ENCODE measurements at regions not wholly inside any gene's neighbourhood (a gene's known extent, or its start where the extent isn't known, plus 50 kb on each side); places are given as distances from the start of the nearest gene placed in this dataset.

GRCh38 chr20:21570285-21570992 lies 56.6 kb upstream of the NKX2-2 start:
- Histone ChIP-seq H3K4me3 (ENCODE audit: insufficient read depth, low read depth, low read length) (no peak overlapping the region), H3K4me2 (ENCODE audit: low read length) (no peak overlapping the region), H3K36me3 (ENCODE audit: insufficient read depth, low read length) (no peaks in the 10 kb centered on the region), H3K9me3 (ENCODE audit: insufficient read depth, low read depth, low read length) (no peaks in the 10 kb centered on the region), H3K27ac (ENCODE audit: low read depth, low read length) (no peak overlapping the region), H3K9ac (ENCODE audit: low read length) (no peak overlapping the region), H4K20me1 (ENCODE audit: insufficient read depth, low read length) (no peaks in the 10 kb centered on the region), H2AFZ (ENCODE audit: low read depth, low read length) (no peak overlapping the region), H3K4me1 (ENCODE audit: insufficient read depth, low read length) (no peaks in the 10 kb centered on the region), H3K27me3 (ENCODE audit: insufficient read depth, low read length) (no peaks in the 10 kb centered on the region), H3K79me2 (ENCODE audit: insufficient read depth, low read length) (no peaks in the 10 kb centered on the region)
- peaks cover 3% of the 10 kb centered on the region for H3K9me3 Mint-ChIP-seq (ENCODE audit: unreplicated experiment)
- no peaks in the 10 kb centered on the region for H3K4me1 Mint-ChIP-seq (ENCODE audit: low read depth, unreplicated experiment)
- DNase-seq (ENCODE audit: low read depth): no peak
- TF ChIP-seq CTCF (IDR thresholded peaks at IDR 0.05; ENCODE audit: insufficient read depth, low read depth, low read length): no peak
- TF ChIP-seq EZH2 (IDR thresholded peaks at IDR 0.05; ENCODE audit: insufficient read depth, low read length): no peak
- H3K36me3 Mint-ChIP-seq (ENCODE audit: low read depth, unreplicated experiment): no peaks in the 10 kb centered on the region
- H3K27me3 Mint-ChIP-seq (ENCODE audit: low read depth, unreplicated experiment): peaks cover 26% of the 10 kb centered on the region
- H3K27ac Mint-ChIP-seq (ENCODE audit: unreplicated experiment): no peak overlapping the region
- no peak for FAIRE-seq
- no peak overlapping the region for H3K4me3 Mint-ChIP-seq (ENCODE audit: unreplicated experiment)

GRCh38 chr20:21569586-21569985 lies 55.7 kb upstream of the NKX2-2 start:
- Histone ChIP-seq H3K27ac (ENCODE audit: low read depth, low read length) (no peak overlapping the region), H4K20me1 (ENCODE audit: insufficient read depth, low read length) (no peaks in the 10 kb centered on the region), H3K9me3 (ENCODE audit: insufficient read depth, low read depth, low read length) (no peaks in the 10 kb centered on the region), H3K4me2 (ENCODE audit: low read length) (no peak overlapping the region), H2AFZ (ENCODE audit: low read depth, low read length) (no peak overlapping the region), H3K4me3 (ENCODE audit: insufficient read depth, low read depth, low read length) (no peak overlapping the region), H3K4me1 (ENCODE audit: insufficient read depth, low read length) (no peaks in the 10 kb centered on the region), H3K9ac (ENCODE audit: low read length) (no peak overlapping the region), H3K36me3 (ENCODE audit: insufficient read depth, low read length) (no peaks in the 10 kb centered on the region), H3K79me2 (ENCODE audit: insufficient read depth, low read length) (no peaks in the 10 kb centered on the region), H3K27me3 (ENCODE audit: insufficient read depth, low read length) (no peaks in the 10 kb centered on the region)
- H3K36me3 Mint-ChIP-seq (ENCODE audit: low read depth, unreplicated experiment): no peaks in the 10 kb centered on the region
- TF ChIP-seq EZH2 (IDR thresholded peaks at IDR 0.05; ENCODE audit: insufficient read depth, low read length) (no peak), CTCF (IDR thresholded peaks at IDR 0.05; ENCODE audit: insufficient read depth, low read depth, low read length) (no peak)
- no peak for DNase-seq (ENCODE audit: low read depth)
- peaks cover 25% of the 10 kb centered on the region for H3K27me3 Mint-ChIP-seq (ENCODE audit: low read depth, unreplicated experiment)
- no peak overlapping the region for H3K27ac Mint-ChIP-seq (ENCODE audit: unreplicated experiment)
- no peaks in the 10 kb centered on the region for H3K4me1 Mint-ChIP-seq (ENCODE audit: low read depth, unreplicated experiment)
- no peak overlapping the region for H3K4me3 Mint-ChIP-seq (ENCODE audit: unreplicated experiment)
- no peak for FAIRE-seq
- H3K9me3 Mint-ChIP-seq (ENCODE audit: unreplicated experiment): peaks cover 3% of the 10 kb centered on the region

GRCh38 chr20:21564127-21564773 lies 50.4 kb upstream of the NKX2-2 start:
- Histone ChIP-seq H3K79me2 (ENCODE audit: insufficient read depth, low read length) (no peaks in the 10 kb centered on the region), H3K27ac (ENCODE audit: low read depth, low read length) (no peak overlapping the region), H2AFZ (ENCODE audit: low read depth, low read length) (no peak overlapping the region), H3K4me2 (ENCODE audit: low read length) (no peak overlapping the region), H3K4me3 (ENCODE audit: insufficient read depth, low read depth, low read length) (no peak overlapping the region), H4K20me1 (ENCODE audit: insufficient read depth, low read length) (no peaks in the 10 kb centered on the region), H3K9me3 (ENCODE audit: insufficient read depth, low read depth, low read length) (no peaks in the 10 kb centered on the region), H3K27me3 (ENCODE audit: insufficient read depth, low read length) (no peaks in the 10 kb centered on the region), H3K9ac (ENCODE audit: low read length) (no peak overlapping the region), H3K36me3 (ENCODE audit: insufficient read depth, low read length) (no peaks in the 10 kb centered on the region), H3K4me1 (ENCODE audit: insufficient read depth, low read length) (no peaks in the 10 kb centered on the region)
- Mint-ChIP-seq H3K27ac (ENCODE audit: unreplicated experiment) (no peak overlapping the region), H3K36me3 (ENCODE audit: low read depth, unreplicated experiment) (no peaks in the 10 kb centered on the region), H3K27me3 (ENCODE audit: low read depth, unreplicated experiment) (peaks cover 29% of the 10 kb centered on the region), H3K4me3 (ENCODE audit: unreplicated experiment) (no peak overlapping the region), H3K4me1 (ENCODE audit: low read depth, unreplicated experiment) (no peaks in the 10 kb centered on the region), H3K9me3 (ENCODE audit: unreplicated experiment) (no peaks in the 10 kb centered on the region)
- FAIRE-seq (no peak), DNase-seq (ENCODE audit: low read depth) (no peak)
- TF ChIP-seq EZH2 (IDR thresholded peaks at IDR 0.05; ENCODE audit: insufficient read depth, low read length) (no peak), CTCF (IDR thresholded peaks at IDR 0.05; ENCODE audit: insufficient read depth, low read depth, low read length) (no peak)

Measured in astrocyte (in vitro differentiated cells and primary cell).